ENCODE measurements at regions not wholly inside any gene's neighbourhood (a gene's known extent, or its start where the extent isn't known, plus 50 kb on each side); places are given as distances from the start of the nearest gene placed in this dataset.
A peak's percentile ranks its signal among the peaks of the same experiment; 100 is the strongest.

DNA sequence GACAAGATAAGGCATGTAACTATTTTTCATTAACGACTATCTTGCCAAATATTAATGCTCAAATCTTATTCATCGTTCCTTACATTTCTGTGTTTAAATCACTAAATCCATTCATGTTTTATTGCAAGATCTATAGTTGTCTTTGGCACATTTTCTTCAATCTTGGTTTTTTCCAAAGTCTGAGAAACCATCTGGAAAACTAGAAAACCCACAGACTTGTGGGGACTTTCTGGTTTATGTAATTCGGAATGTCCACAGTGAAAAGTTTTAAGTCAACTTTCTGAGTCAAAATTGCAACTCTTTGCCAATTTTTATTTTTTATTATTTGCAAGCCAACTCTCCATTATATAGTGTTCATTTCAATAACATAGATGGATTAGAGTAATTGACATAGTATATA lies 520.8 kb upstream of the ADAMTS5 start:
- DNase-seq, result no peak

DNA sequence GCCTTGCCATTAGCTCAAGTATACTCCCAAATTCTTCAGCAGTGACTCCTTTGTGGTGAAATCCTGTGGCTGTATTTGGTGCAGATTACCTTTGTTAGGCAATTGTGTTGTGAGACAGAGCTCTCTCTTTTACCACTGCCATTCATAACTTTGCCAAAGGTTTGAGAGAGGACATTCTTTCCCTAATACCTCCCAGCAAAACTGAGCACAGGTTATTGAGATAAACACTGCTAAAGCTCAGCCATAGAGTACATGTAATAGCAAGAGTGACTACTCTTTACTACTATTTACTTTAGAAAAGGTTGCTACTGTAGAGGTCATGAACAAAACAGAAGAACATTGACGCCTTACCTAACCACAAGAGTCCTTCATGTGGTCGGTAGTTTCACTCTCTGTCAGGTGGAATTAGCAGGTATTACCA lies 514.0 kb upstream of the ADAMTS5 start:
- DNase-seq, result no peak

DNA sequence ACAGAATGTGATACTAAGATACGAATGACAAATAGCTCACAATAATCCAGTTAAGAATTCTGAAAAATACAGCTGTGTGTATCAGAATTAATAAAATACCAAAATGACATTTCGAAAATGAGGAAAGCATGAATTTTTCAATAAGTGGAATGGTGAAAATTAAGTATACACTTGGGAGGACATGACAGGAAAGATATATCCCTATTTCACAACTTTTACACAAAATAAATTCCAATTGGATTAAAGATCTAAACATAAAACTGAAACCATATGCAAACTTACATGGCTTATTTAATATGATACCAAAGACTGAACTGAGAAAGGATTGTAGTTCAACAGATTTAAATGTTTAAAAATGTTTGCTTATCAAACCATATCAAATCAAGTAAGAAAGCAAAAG lies 510.4 kb upstream of the ADAMTS5 start:
- DNase-seq, result peak; percentile 65

DNA sequence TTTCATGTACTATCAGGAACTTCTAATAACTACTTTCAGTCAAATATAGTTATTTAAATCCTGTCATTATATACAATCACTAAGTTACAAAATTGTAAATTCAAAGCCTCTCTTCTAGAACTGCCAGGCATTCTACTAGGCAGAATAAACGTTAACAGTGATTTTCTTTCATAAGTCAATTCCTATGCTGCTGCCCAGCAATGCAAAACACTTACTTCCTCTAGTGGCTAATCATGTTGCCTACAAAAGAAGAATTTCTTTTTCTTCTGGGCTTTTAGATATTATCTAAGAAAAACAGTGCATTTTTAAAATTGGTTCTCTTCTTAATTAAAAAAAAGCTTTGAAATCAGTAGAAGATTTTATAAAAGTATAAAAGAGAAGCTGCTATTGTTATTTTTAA lies 509.8 kb upstream of the ADAMTS5 start:
- peak; percentile 52 for DNase-seq

DNA sequence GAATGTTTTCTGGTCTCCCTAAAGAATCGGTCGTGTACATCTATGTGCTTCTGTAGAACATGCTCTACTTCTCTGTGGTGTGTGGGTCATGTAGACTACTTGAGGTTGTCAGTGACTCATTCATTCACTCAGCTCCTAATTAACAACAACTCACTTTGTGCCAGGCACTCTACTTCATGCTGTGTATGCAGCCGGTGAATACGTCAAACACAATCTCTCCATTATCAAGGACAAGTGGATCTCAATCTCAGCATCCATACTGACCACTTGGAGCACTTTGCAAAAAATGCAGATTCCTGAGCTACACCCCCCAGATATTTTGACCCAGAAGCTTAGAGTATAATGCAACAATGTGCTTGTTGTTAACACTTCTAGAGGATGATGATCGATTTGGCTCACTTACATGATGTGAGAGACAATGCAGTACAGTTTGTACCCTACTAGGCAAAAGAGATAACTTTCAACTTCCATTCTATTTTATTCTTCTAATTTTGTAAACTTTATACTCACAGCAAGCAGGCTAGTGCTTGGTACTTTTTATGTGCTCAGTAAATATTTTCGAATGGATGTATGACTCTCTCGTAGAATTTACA lies 508.6 kb upstream of the ADAMTS5 start:
- DNase-seq, result no peak

DNA sequence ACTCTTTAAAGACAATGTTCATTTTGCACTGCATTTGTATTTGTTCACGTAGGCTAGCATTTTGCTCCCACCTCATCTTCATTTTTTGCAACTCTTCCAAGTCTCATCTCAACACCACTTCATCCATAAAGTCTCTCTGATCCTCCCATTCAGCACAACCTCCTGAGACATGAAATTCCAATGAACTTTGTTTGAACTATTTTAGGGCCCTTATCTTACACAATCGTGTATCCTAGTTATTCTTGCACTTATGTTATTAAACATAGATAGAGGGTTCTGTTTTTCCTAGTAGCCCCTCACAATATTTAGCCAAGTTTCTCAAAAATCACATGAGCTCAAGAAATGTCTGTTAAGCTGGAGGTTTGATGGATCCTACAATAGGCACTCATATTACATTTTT lies 500.5 kb upstream of the ADAMTS5 start:
- DNase-seq, result no peak

DNA sequence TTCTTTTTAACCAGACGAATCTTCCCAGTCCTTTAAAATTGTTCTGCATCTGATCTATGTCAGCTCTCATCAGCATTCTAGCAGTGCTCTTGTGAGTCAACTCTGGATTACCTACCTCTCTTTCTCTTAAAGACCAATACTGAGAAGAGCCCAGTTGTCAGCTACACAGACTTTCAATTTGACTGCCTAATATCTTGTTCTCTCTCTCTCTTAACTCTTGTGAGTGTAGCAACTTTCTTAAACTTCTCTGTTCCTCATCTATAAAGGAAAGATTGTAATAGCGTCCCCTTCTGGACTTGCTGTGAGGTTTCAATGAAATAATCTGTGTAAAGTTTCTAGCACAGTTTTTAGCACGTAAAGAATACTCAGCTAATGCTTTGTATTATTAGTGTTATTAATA lies 499.3 kb upstream of the ADAMTS5 start:
- no peak for DNase-seq

DNA sequence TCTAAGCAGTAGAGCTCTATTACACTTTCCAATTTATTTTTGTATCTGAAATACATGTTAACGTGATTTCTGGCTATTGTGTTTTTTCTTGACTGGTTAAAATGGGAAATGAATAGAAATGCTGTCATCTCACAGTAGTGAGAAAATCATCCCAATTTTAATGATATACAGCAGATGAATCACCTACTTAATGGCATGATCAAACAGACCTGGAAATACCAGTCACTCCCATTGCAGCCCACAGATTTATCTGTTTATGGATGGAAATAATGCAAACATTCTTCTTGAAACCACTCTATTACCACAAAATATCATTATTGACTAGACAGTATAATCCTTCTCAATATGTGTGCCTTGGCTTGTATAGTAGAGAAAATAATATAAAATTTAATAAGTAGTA lies 497.8 kb upstream of the ADAMTS5 start:
- no peak for DNase-seq

DNA sequence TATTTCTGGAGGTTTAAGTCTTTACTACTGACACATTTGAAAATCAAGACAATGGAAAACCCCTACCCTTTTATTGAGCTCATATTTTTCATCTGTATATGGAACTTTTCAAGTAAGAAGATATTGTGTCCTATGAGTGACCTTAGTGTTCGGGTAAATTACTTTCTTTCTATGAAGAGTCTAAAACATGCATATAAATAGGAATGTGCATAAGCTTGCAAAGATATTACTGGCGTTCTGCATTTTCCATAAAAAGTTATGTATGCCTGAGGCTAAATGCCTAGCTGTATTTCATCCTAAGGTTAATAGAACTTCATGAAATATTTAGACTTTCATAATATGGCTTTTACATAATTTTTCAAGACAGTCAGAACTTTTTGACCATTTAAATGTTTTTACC lies 495.8 kb upstream of the ADAMTS5 start:
- no peak for DNase-seq

DNA sequence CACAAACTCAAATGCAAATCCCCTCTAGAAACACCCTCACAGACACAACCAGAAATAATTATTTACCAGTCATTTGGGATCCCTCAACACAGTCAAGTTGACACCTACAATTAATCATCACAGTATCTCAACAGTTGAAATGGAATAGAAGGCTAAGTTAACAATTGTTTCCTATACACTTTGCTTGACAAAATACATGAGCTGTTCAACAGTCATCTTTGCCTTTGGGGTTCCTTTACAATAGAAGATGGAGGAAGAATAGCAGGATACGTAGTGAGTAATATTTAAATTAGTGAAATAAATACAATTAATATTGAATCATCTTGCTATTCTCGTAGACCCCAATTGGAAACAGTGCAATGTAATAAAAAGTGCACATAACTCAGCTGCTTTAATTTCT lies 487.3 kb upstream of the ADAMTS5 start:
- no peak for DNase-seq

DNA sequence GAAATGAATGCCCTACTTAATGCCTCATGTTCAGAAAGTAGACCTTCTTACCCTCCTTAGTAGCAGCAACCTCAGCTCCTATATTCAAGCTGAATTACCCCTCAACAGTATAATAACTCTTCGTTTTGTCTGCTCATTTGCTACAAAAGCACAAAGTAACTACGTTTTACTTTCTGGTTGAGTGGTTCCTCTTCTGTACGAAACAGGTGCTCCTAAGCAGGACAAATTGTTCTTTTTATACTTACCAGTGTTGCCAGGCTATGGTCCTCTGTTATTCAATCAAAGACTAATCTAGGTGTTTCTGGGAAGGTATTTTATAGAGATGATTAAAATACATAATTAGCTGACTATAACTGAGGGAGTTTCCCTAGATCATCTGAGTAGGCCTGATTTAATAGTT lies 484.2 kb upstream of the ADAMTS5 start:
- DNase-seq, result no peak

DNA sequence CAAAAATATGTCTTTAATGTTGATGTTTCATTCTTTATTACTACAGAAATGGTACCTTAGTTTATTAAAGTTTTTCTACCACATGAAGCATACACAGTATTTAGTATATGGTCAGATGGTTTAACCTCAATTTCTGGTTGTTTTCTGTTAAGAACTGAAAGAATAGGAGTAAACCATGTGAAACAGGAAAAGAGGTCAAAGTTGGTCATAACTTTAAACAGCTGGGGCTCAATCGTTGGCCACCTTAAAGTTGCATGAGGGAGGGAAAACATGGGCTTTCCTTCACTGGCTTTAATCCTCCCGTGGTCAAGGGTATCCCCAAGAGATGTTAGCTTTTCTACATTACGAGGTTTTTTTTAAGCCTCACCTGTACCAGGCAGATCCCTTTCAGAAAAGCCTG lies 483.3 kb upstream of the ADAMTS5 start:
- DNase-seq, result no peak

DNA sequence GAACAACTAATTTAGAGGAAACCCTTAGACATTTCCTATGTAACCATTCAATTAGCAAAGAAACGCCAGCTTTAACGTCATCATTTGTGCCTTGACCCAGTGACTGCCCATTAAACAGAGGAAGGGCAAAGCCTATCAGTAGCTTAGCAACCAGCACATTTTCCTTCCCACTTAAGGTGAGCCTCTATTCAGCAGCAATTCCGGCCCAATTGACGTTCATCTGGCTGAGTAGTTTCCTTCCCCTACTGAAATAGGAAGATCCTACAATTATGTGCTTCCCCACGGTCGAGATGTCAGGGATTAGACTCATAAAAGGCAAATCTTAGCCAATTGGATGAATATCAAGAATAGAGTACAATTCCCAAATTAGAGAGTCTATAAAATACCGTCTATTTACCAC lies 482.1 kb upstream of the ADAMTS5 start:
- peak; percentile 55 for DNase-seq

DNA sequence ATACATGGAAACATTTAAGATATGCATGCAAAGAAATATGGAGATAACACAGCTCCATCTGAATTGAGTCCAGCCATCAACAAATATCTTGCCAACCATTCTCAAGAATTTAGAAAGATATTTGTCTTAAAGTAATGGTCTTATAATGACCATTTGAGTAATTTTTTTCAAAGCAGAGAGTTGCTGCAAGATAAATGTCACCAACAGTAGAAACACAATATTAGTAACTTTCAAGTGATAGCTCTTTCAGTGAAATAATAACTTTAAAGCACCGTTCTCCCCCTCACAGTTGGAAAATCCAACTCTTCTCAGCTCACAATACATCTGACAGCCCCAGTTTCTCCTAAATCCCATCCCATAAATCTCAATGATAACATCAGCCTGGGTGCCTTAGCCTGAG lies 481.0 kb upstream of the ADAMTS5 start:
- DNase-seq, result no peak

DNA sequence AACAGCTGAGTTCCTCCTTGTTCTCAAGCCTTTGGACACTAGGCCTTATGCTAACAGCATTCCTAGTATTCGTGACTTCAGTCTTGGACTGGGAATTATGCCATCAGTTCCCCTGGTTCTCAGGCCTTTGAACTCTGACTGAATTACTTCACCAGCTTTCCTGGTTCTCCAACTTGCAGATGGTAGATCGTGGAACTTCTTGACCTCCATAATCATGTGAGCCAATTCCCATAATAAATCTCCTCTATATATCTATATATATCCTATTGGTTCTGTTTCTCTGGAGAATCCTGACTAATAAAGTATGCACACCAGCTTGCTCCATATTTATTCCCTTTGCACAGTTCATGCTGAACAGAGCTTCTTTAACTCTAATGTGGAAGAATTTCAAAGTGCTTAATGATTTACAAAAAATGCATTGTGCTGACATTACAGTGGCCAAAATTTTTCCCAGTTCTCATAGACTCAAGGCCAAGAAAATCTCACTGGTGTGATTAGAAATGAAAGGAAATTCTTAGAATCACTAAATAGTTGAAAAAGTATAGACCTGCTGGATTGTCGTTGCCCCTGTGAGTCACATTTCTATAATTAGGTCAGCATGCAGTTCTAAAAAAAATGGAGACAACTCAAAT lies 462.9 kb upstream of the ADAMTS5 start:
- peak; percentile 88 for DNase-seq

DNA sequence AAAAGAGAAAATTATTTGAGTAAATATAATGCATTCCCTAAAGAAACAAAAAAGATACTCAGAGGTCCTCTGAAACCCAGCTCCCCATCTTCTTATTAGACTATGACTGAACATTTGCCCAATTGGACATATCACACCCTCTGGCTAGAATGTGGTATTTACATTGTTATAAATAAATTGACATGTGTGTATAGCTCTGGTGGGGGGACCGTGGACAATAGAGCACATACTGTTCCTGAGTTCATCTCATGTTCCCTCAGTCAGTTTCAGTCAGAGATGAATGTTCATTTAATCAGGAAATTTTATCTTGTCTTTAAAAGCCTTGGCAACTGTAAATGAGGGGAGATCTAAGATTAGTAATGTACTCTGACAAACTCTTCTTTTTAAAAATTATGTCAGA lies 459.3 kb upstream of the ADAMTS5 start:
- no peak for DNase-seq

DNA sequence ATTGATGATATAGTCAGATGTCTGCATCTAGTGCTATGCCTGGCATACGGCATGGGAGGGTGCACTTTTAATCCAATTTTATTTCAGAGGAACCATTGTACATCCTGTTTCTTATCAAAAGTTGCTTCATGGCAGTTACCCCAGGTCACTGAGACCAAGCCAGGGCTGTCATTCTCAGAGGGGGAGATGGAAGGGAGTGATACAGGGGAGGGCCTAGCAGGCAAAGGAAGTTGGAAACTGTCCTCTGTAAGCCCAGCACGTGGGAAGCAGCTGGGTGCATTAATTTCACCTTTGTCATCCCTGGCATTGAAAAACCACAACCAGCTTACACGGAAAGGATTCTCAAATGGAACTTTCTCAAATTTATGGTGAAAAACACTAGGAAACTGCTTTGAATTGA lies 458.7 kb upstream of the ADAMTS5 start:
- no peak for DNase-seq

DNA sequence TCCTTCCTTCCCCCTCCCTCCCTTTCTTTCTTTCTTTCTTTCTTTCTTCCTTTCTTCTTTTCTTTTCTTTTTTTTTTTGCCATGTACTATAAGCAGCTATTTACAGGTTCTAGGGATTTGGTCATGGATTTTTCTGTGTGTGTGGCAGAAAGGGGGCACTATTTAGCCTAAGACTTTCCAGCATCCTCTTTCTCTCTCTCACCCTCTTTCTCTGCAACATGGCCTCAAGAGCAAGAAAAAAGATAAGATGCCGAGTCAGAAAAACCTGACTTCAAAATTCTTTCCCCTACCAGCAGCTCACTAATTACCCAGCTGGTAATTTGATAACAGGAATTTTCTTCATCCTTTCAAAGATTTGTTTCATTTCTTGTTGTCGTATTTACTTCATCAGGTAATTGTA lies 458.3 kb upstream of the ADAMTS5 start:
- DNase-seq, result no peak

DNA sequence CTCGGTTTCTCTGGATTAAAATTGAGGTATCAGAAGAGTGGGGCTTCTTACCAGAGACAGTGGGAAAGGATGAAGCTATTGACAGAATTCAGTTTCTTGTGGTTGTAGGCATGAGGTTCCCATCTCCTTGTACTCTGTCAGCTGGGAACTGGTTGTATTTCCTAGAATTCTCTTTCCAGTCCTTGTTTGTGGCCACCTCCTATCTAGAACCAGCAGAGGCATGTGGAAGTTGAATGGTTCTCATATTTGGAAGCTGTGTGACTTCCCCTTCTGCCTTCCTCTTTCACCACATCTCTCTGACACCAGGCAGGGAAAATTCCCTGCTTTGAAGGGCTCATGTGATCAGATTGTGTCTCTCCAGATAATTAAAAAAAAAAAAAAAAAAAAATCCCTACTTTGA lies 457.7 kb upstream of the ADAMTS5 start:
- DNase-seq, result no peak

DNA sequence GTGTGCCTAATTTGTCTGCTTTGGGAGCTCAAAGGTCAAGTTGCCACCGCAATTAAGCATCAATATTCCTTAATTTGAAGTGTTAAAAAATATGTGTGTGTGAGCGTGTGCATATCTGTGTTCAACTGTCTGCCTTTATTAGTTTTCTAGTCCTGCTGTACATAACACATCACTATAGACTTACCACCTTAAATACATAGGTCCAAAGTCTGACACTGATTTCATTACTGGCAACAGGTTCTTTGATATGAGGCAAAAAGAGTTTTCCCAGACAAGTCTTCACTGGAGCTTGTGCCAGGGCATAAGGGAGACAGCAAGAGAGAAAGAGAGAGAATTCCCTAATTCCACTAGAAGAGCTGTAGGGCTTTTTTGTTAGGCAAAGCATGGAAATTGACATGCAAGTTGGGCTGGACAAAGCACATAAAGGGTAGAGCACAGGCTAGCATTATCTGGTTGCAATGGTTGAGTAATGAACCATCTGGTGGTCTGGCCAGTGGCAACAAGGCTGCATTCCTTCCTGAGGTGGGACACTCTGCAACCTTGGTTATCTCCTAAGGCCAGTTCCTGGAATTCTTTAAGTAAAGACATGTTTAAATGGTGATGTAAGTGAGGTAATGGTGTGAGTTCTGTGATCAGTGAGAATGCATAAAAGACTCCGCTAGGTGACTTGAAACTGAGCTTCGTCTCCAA lies 457.2 kb upstream of the ADAMTS5 start:
- no peak for DNase-seq

DNA sequence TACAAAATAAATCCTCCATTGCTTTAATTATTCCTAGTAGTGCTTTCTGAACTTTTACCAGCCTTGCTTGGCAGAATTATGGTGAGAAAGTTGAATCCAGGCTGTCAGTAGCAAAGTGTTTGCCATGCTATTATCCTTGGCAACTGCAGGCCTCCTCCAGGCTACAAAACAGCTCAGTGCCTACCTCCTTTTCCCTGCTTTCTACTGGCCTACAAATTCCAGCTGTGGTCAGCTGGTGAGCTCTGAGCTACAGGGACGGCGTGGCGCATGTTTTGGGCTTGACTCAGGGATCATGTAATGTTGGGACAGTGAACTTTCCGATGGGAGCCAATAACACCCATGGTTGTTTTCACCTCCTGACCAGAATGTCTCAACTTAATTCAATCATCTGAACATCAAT lies 456.1 kb upstream of the ADAMTS5 start:
- no peak for DNase-seq

DNA sequence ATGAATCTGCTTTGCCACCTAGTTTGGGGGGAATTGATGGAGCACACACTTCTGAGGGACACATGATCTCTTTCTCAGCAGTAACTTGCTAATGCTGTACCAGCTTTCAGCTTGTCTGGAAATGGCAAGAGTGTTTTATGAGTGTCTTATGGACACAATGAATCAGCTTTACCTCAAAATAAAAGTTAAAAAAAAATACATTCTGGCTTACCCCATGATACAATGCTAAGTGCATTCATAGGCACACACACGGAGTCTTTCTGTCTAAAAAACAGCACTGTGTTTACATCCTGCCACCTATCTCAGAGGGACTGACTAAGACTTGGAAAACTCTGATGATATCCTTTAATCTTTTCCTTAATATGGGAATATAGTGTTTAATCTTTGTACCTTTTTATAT lies 455.5 kb upstream of the ADAMTS5 start:
- DNase-seq, result no peak

DNA sequence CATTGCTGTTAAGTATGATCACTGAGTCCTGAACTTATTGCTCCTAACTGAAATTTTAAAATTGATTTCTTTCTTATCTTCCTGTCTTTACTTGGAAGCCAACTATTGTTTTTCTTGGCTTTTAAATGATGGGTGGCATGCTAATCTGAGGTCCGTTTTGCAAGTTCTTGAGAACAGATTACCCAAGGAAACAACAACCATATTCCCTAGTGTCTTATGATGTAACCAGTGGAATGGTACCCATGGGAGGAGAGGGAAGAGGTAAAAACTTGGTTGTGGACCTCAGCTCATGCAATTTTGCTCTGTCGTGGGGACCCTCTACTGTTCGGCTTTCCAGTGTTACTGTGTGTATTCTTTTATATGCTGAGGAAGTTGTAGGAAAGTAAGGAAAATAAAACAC lies 454.8 kb upstream of the ADAMTS5 start:
- DNase-seq, result no peak

DNA sequence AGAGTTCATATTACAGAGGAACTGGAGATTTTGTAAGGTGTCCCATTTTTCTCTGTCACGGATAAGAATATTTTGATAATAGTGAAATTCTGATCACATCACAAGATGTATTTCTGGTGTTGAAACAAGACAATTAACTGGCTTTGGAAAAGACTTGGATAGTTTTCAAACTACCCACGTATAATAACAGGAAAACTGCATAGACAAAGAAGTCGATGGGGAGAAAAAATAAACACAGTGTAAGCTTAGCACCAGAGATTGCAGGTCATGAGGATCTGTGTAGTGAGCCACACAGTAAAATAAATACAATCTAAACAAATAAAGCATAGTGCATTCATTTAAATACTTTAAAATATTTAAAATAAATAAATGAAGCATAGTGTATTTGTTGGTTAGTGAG lies 452.3 kb upstream of the ADAMTS5 start:
- DNase-seq, result no peak
